OCI-M1 (cell line): ENCODE measurements at regions not wholly inside any gene's neighbourhood (a gene's known extent, or its start where the extent isn't known, plus 50 kb on each side); places are given as distances from the start of the nearest gene placed in this dataset.
"Not testable (repeated sequence)": the region's sequence is repeated elsewhere in the genome, so short reads cannot be mapped to it uniquely, and the experiment has no call there.

Experiments
- DNase-seq: peaks from one replicate; lab custom pipeline; 2025; lab: John Stamatoyannopoulos, UW

DNA sequence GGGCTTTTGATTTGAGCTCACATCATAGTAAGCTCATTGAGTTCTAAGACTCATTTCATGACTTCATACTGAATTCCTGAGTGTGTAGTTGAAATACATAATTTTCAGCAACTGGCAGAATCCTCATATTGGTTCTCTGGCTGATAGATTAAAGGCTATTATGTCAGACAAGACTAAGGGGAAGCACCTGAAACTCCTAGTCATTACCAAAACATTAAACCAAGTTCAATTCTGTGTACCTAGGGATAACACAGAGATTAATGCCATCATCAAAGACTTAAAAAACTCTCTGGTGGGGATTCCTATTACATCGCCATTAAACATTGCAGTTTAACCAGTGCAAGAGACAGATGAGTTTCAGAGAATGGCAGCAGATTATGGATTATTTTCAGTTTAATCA, 339.1 kb downstream of the PTPRC start:
- DNase-seq, result no peak

DNA sequence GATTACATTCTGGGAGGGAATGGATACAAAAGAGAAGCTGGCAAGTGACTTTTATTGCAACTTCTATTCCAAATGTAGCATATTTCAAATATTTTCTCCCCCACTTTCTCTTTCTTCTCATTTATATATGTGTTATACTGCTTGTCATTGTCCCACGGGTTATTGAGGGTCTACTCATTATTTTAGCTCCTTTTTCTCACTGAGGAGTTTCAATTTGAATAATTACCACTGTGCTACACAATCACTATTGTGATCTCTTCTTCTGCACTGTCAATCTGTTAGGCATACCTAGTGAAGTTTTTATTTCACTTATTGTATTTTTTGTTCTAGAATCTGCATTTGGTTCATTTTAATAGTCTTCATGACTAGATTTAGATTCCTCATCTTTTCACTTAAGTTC, 339.7 kb downstream of the PTPRC start:
- DNase-seq, result no peak

DNA sequence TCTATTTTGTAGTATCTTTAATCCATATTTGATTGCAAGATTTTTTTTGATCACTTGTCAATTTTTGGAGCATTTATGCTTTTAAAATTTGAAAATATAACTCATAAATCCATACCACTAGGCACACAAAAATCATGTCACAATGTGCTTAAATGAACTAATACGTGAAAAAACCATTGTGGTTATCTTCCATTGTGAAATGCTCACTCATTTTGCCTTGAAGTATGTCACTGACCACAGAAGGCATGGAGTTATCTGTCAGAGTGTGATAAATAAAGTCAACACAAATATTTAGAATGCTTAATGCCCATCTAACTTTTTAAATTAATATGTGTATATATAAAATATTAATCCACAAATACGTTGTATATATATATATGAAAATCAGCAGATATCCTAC, 347.2 kb downstream of the PTPRC start:
- DNase-seq, result peak; percentile 77

DNA sequence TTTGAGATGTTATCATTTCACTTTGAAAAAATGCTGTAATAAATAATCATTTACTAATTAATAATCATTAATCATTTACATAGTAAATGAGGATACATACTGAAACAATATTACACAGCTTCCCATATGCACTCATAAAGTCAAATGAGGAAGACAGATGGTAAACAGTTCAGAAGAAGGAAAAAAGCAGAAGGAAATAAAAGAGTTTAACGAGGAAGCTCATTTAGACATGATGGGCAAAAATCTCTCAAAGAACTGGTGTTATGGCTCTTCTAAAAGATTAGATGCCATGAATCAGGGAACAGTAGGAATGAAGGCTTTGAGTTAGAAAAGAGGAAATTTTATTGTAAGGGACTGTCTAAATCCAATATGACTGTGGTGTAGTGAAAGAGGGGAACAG, 347.6 kb downstream of the PTPRC start:
- peak; percentile 70 for DNase-seq

DNA sequence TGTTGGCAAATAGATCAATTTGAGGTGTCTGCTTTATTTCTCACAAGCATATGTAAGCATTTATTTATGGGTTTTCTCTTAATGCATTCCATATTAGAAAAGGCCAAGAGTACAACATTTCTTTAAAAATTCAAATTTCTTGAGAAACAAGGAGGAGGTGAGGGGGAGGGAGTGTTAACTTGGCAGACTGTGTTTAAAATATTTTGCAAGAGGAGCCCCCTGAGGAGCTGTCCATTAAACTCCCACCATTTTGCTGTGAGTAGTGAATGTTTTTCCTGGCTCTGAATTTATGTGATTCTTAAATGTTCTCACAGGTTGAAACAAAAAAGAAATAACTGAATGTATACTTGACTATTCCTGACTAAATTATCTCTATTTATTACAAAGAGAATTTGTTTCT, 363.8 kb downstream of the PTPRC start:
- no peak for DNase-seq

DNA sequence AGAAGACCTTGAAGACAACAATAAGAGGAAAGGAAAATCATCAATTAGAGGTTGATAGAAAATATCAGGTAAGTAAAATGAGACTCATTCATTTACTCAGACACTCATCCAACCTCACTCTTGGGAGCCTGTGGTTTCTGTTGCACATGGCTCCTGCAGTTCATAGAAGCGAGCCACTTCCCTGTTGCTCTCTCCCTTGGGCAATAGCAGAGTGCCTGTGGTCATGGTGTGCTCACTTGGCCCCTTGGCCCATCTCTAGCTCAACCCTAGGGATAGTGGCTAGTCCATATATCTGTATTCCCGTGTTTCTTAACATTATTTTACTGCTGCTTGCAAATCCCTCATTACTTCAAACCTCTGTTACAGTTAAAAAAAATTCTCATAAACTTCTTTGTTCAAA, 368.6 kb downstream of the PTPRC start:
- peak; percentile 86 for DNase-seq

DNA sequence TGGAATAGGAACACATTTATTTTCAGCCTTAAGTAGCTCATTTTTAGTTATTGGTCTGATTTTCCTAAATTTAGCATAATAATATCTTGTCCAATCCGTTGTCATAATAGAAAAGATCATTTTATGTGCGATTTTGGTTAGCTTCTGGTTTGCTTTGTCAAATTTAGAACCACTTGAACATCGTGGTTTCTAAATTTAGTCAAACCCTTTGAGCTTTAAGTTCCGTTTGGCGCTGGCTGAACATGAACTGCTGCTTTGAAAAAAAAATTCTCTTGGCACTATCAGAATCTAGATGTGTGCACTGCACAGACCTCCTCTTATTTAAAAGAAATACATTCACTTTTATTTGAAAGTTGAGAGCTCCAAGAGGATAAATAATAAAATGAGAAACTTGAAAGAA, 370.6 kb downstream of the PTPRC start:
- peak; percentile 79 for DNase-seq

DNA sequence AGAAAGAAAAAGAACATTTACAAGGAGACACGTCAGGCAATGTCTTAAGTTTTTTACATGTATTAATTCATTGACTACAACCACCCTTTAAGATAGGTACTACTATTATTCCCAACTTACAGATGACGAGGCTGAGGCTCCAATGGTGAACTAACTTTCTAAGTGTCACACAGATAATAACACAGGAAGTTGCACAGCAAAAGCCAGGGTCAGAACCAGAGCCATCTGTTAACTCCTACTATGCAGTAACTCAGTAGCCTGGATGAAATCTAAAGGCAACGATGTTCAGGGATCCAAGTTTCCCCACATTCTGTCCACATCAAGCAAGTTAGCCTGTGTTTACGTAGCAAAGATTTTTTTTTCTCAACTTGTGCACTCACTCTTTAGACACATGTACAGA, 371.7 kb downstream of the PTPRC start:
- DNase-seq, result peak; percentile 51

DNA sequence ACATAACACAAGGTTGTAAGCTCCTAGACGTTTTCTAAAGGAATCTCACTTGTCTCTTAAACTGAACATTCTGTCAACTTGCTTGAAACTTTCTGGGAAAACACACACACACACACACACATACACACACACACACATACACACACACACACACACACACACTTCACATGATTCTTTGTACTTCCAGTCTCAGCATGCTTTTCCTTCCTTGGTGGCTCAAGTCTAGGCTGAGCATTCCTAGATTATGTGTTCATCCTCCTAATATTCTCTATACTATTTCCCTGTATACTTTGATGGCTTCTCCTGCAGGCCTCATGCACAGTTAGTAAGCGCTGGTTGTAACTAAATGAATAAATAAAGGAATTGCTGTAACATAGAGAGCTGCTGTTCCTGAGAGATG, 372.1 kb downstream of the PTPRC start:
- DNase-seq, result no peak

DNA sequence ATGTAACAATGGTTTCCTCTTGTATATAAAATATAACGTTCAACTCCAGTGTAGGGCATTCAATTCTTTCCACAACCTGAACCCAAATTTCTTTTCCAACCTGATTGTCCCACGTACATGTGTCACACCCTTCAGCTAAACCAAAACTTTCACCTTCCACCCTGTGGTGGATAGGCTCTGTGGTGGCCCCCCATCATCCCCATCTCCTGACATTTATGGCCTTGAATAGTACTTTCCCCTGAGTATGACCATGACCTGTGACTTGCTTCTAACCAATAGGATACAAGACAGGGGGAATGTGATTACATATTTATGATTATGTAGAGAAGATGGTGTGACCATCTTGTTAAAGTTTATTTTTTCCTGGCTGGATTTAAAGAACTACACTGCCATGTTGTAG, 377.0 kb downstream of the PTPRC start:
- no peak for DNase-seq

DNA sequence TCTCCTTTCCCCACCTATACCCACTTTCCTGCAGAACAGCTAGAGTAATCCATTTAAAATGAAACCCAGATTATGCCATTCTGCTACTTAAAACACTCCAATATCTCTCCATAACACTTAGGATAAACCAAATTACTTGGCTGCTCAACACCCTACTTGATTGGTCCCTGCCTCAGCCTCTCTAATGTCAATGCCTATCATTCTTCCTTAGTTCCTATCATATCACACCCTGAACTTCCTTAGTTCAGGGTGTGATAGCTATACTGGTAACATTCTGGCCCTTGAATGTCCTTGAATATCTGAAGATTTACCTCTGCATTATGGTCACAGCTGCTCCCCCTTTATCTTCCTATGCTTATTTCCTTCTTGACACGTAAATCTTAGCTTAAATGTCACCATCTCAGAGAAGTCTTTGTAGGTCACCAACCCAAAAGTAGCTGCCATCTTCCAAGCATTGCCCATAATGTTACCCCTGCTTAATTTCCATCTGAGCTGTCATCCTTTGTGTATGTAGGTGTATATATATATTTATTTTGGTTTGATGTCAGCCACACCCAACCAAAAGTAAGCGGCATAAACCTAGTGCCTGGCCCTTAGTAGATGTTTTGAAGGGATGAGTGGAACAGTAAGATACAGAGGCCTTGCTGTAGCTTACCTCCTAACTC, 379.8 kb downstream of the PTPRC start:
- DNase-seq, result peak; percentile 51

DNA sequence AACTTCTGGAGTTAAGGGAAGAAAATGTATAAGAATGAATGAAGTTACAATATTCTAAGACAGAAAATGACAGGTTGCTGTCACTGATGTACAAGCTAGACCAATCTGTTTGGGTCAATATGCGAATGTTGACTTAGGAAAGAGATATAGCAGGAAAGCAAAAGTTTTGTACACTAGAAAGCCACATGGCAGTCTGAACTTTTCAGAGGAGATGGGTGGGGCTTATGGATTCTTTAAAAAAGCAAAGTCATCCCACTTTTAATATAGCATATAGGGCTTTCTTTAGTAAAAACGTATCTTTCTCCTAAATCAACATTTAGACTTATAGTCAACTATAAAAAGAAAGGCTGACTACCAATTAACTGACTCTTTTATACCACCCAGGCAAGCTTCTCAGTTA, 381.2 kb downstream of the PTPRC start:
- DNase-seq, result peak; percentile 89

DNA sequence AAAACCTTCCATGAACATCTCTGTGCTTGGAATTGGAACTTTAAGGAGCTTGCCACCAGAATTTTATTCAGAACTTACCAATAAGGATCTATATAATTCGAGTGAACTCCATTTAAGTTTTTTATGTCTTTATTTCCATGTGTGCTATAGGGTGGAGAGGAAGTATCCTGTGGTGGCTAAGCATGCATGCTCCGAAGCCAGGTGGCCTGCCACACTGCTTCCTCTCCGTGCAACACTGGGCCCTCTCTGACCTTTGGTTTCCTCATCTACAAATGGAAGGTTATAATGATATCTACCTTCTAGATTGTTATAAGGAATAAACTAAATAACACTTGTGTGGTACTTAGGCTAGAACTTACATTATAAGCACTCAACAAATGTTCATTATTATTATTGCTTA, 382.1 kb downstream of the PTPRC start:
- DNase-seq, result peak; percentile 62

DNA sequence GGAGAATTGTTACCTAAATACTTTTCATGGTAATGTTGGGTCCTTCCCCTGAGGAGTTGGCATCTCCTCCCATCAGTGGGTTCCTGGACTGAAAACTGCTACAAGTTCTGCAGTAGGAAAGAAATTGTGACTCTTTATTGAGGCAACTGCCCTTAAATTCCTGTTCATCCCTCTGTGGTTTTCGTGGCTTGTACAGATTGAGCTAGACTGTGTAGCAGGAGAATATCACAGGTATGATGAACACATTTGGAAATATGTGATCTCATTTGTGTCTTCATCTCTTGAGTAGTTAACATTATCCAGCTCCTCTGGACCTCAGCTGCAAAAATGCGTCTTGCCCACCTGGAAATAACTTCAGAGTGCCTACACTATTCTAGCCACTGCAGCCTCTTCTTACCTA, 390.6 kb downstream of the PTPRC start:
- peak; percentile 53 for DNase-seq

DNA sequence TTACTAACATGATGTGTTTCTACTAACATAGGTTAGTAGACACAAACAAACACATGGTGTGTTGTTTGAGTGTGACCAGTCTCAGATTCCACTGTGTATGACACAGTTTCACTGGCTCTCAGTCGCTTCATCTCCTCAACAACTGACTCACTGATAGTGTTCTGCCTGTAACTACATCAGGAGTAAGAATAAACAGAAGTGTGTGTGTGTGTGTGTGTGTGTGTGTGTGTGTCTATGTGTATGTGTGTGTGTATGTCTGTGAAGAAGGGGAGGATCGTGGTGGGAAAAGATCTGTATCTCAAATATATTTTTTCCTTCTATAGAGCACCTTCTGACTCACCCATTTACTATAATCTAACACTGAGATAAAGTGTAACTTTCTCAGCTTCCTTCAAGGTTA, 391.0 kb downstream of the PTPRC start:
- peak; percentile 54 for DNase-seq

DNA sequence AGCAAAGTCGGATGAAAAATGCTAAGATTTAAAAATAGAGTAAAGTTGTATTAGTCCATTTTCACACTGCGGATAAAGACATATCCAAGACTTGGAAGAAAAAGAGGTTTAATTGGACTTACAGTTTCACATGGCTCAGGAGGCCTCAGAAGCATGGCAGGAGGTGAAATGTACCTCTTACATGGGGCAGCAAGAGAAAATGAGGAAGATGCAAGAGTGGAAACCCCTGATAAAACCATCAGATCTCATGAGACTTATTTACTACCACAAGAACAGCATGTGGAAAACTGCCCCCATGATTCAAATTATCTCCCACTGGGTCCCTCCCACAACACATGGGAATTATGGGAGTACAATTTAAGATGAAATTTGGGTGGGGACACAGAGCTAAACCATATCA, 391.7 kb downstream of the PTPRC start:
- peak; percentile 73 for DNase-seq

DNA sequence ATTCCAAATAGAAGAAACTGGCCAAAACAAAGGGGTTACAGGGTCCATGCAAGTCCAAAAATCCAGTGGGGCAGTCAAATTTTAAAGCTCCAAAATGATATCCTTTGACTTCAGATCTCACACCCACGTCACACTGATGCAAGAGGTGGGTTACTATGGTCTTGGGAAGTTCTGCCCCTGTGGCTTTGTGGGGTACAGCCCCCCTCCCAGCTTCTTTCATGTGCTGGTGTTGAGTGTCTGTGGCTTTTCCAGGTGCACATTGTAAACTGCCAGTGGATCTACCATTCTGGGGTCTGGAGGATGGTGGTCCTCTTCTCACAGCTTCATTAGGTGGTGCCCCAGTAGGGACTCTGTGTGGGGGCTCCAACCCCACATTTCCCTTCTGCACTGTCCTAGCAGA, 392.3 kb downstream of the PTPRC start:
- DNase-seq, result not testable (repeated sequence)

DNA sequence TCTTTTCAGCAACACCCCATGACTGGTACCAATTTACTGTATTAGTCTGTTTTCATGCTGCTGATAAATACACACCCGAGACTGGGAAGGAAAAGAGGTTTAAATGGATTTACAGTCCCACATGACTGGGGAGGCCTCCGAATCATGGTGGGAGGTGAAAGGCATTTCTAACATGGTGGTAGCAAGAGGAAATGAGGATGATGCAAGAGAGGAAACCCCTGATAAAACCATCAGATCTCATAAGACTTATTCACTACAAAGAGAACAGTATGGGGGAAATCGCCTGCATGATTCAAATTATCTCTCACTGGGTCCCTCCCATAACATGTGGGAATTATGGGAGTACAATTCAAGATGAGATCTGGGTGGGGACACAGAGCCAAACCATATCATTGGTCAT, 393.6 kb downstream of the PTPRC start:
- DNase-seq, result peak; percentile 71

DNA sequence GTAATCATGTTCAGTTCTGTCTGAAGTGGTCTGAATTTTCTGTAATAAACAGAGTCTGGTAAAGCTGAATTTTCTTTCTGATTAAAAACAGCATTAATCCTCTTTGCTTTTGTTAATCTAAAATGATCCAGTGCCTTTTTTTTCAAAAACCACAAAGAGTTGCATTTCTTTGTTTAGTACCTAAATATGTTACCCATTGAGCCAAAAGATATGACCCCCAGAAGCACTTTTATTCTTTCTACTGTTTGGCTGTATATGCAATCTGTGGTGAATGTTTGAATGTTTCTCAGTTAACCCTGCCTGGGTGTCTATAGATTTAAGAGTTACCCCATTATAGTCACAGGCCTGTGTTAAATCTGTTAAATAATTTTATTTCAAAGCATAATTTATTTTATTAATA, 394.8 kb downstream of the PTPRC start:
- peak; percentile 49 for DNase-seq

DNA sequence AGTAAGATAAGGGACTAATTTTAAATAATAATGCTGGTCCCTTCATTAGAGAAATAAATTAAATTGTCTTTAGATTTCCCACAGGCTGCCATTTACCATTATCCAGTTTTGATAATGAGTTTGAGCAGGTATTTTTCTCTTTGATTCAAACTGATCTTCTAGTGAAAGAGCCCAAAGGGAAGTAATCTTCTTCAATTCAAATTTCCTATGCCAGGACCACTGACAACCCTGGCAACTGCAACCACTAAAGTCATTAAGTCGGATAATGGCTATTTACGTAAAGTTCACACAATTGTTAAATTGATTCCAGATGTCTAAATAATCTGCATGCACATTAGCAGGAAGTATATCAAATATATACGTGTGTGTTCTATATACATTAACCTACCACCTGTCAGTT, 399.3 kb downstream of the PTPRC start:
- DNase-seq, result no peak

DNA sequence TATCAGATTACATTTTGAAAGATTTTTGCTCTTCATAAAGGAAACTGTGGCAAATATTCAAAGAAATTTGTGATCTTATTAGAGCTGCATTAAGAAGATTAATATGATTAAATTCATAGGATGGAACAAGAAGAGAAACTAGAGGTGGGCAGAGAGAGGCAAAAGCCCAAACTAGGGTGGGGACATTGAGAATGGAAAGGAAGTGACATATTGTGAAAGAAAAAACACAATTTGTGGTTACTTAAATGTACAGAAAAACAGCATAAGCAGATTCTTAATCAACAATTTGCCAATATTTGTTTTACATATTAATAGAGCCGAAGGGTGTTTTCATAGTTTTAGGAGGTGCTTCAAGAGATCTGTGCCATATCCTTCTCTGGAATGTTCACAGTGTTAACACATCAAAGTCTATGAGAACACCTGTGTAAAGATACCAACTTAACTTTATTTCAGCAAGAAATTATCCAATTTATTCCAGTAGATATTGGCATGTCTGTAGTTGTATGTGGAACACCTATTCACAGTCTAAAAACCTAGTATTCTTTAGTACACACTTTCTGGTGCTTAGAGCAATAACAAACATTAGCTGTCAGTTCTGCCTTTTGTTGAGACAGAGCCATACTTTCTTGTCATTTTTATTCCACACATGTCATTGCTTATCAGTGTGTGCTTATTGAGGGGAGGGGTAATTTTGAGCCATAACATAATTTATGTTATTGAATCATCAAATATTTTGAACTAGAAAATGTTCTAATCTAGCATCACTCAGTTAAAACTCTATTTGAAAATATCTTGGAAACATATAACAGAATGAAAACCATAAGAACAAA, 401.5 kb downstream of the PTPRC start:
- DNase-seq, result peak; percentile 69

DNA sequence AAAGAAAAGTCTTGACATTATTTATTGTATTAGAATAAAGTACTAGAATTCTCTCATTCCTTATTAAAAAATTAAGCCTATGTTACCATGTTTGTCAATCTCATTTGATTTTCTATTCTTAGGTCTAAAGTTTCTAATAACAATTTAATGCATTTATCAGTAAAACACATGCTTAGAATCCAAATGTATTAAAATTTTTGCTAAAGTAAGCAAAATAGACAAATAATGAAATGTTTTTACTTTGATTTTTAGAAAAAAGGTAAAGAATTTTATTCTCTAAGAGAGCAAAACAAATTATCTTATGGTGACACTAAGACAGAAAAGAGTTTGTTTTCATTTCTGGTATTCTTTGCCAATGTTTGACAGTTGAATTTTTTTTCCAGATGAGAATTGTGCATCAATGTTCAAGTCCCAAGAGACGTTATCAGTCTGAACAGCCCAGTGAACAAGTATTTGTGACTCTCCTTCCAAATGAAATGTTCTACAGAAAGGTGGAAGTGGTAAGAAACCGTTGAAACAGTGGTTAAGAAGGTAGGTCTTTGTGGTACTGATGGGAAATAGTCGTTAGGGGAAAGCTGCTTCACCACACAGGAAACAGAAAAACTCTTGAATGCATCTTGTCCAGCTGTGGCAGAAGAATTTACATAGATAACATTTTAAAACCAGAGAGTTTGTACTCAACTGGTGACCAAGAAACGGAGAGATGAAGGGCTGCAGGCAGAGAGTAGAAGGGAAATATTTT, 402.5 kb downstream of the PTPRC start:
- DNase-seq, result peak; percentile 98

DNA sequence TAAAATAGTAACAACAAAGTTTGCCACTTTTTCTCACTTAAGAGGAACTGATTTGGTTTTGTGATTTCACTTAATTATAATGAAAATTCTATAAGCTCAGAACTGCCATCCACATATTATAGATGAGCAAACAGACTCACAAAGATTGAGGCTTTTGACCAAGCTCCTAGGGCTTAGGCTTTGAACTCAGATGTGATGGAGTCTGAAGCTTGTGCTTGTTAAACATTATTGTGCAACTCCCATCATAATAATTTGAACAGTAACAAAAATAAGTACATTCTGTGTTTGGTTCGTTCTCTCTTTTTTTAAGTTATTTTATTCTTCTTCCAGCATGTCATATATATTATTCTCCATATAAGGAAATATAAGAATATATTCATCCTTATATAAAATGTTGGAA, 403.4 kb downstream of the PTPRC start:
- peak; percentile 64 for DNase-seq
